Activated B cell treated with CpG ODN at 0.5 μM for 24 hours (primary cell): ENCODE measurements at regions not wholly inside any gene's neighbourhood (a gene's known extent, or its start where the extent isn't known, plus 50 kb on each side); places are given as distances from the start of the nearest gene placed in this dataset.

Source experiments
- ATAC-seq: fragments of 200-7000 bp; cut with Tn5 transposase; one replicate; pipeline ENCODE4 v1.10.0; 2021; ENCODE audit warnings: low read depth, mild to moderate bottlenecking, moderate library complexity
- CTCF ChIA-PET: fragments of 350-600 bp; sonication (Branson Sonifier 250); formaldehyde crosslinking; loops from one replicate; lab custom pipeline; 2021; ENCODE audit warnings: antibody characterized with exemption; lab: Charles Lee
- POLR2A ChIA-PET: fragments of 350-600 bp; sonication (Branson Sonifier 250); formaldehyde crosslinking; loops from one replicate; lab custom pipeline; 2021; ENCODE audit warnings: antibody characterized with exemption; lab: Charles Lee
- DNase-seq: peaks from one replicate; pipeline ENCODE4 v3.0.0; 2022
- H3K27ac Mint-ChIP-seq: one replicate; pipeline ENCODE4 v1.8.0; 2020; ENCODE audit warnings: mixed read lengths
- H3K27me3 Mint-ChIP-seq: one replicate; pipeline ENCODE4 v1.8.0; 2021; ENCODE audit warnings: mixed read lengths
- H3K36me3 Mint-ChIP-seq: one replicate; pipeline ENCODE4 v1.8.0; 2021; ENCODE audit warnings: low read depth, mixed read lengths
- H3K4me1 Mint-ChIP-seq: one replicate; pipeline ENCODE4 v1.8.0; 2021; ENCODE audit warnings: mixed read lengths
- H3K4me3 Mint-ChIP-seq: one replicate; pipeline ENCODE4 v1.8.0; 2020; ENCODE audit warnings: mild to moderate bottlenecking, mixed read lengths
- H3K9me3 Mint-ChIP-seq: one replicate; pipeline ENCODE4 v1.8.0; 2020; ENCODE audit warnings: mixed read lengths
- CTCF ChIP-seq: fragments of 200-600 bp; IDR thresholded peaks from one replicate; pipeline ENCODE4 v1.8.0; 2022; ENCODE audit warnings: antibody characterized with exemption, mild to moderate bottlenecking
- intact Hi-C: fragments of 100-400 bp; cut with micrococcal nuclease; formaldehyde crosslinking; loops from one replicate; pipeline ENCODE4 v1.15.1; 2024

GRCh38 chr5:176154821-176155220 is 83.4 kb upstream of the SIMC1 start:
- Mint-ChIP-seq H3K27ac (no peak overlapping the region), H3K27me3 (peaks cover 38% of the 10 kb centered on the region), H3K4me1 (no peaks in the 10 kb centered on the region), H3K36me3 (no peaks in the 10 kb centered on the region), H3K4me3 (no peak overlapping the region), H3K9me3 (no peaks in the 10 kb centered on the region)
- ATAC-seq (no peak), DNase-seq (no peak)
- ChIA-PET CTCF (no interaction called here), POLR2A (no interaction called here)
- TF ChIP-seq CTCF: no peak
- intact Hi-C loops: no loop called here

- H3K4me3 Mint-ChIP-seq: no peak overlapping the region
- H3K27me3 Mint-ChIP-seq: peaks cover 43% of the 10 kb centered on the region
Measured at GRCh38 chr5:176155922-176156359, 82.3 kb upstream of the SIMC1 start.

GRCh38 chr5:176157656-176158055 is 80.6 kb upstream of the SIMC1 start:
- intact Hi-C loops: no loop called here
- Mint-ChIP-seq H3K36me3 (no peaks in the 10 kb centered on the region), H3K4me1 (no peaks in the 10 kb centered on the region), H3K27me3 (peaks cover 34% of the 10 kb centered on the region), H3K9me3 (no peaks in the 10 kb centered on the region), H3K4me3 (no peak overlapping the region), H3K27ac (no peak overlapping the region)
- POLR2A ChIA-PET: no interaction called here
- no peak for TF ChIP-seq CTCF
- no peak for DNase-seq
- CTCF ChIA-PET: no interaction called here
- no peak for ATAC-seq

More at GRCh38 chr5:176155922-176156359, 82.3 kb upstream of the SIMC1 start:
- no peak for DNase-seq
- CTCF ChIA-PET: no interaction called here
- TF ChIP-seq CTCF: no peak
- intact Hi-C loops: no loop called here
- Mint-ChIP-seq H3K27ac (no peak overlapping the region), H3K9me3 (no peaks in the 10 kb centered on the region), H3K36me3 (no peaks in the 10 kb centered on the region), H3K4me1 (no peaks in the 10 kb centered on the region)
- no peak for ATAC-seq
- POLR2A ChIA-PET: no interaction called here

- CTCF ChIA-PET: no interaction called here
- intact Hi-C loops: no loop called here
Measured at GRCh38 chr5:176161431-176161830, 76.8 kb upstream of the SIMC1 start.

GRCh38 chr5:176162198-176162597 is 76.0 kb upstream of the SIMC1 start:
- H3K4me3 Mint-ChIP-seq: no peak overlapping the region

More at GRCh38 chr5:176161431-176161830, 76.8 kb upstream of the SIMC1 start:
- no peaks in the 10 kb centered on the region for H3K9me3 Mint-ChIP-seq
- DNase-seq (no peak), ATAC-seq (no peak)
- no peak for TF ChIP-seq CTCF
- H3K4me3 Mint-ChIP-seq: no peak overlapping the region
- H3K36me3 Mint-ChIP-seq: no peaks in the 10 kb centered on the region
- no peaks in the 10 kb centered on the region for H3K4me1 Mint-ChIP-seq
- H3K27ac Mint-ChIP-seq: no peak overlapping the region
- POLR2A ChIA-PET: no interaction called here
- peaks cover 34% of the 10 kb centered on the region for H3K27me3 Mint-ChIP-seq

More at GRCh38 chr5:176162198-176162597, 76.0 kb upstream of the SIMC1 start:
- ChIA-PET POLR2A (no interaction called here), CTCF (no interaction called here)
- no peak for TF ChIP-seq CTCF
- no peak overlapping the region for H3K27ac Mint-ChIP-seq
- no peak for ATAC-seq
- no peaks in the 10 kb centered on the region for H3K36me3 Mint-ChIP-seq
- intact Hi-C loops: no loop called here
- peaks cover 34% of the 10 kb centered on the region for H3K27me3 Mint-ChIP-seq
- no peaks in the 10 kb centered on the region for H3K4me1 Mint-ChIP-seq
- H3K9me3 Mint-ChIP-seq: no peaks in the 10 kb centered on the region
- no peak for DNase-seq
